ENCODE measurements at regions not wholly inside any gene's neighbourhood (a gene's known extent, or its start where the extent isn't known, plus 50 kb on each side); places are given as distances from the start of the nearest gene placed in this dataset.

GRCh38 chr1:72946903-72947499 lies 664.7 kb upstream of the NEGR1 start:
- Histone ChIP-seq H3K79me1 (ENCODE audit: low read depth, low read length) (no peaks in the 10 kb centered on the region), H3K4ac (ENCODE audit: low read length) (no peak overlapping the region)
- DNase-seq (ENCODE audit: low spot score) = no peak

GRCh38 chr1:72942008-72942407 lies 659.7 kb upstream of the NEGR1 start:
- no peak for DNase-seq (ENCODE audit: low spot score)

More at GRCh38 chr1:72946903-72947499, 664.7 kb upstream of the NEGR1 start:
- Histone ChIP-seq H3K9ac (ENCODE audit: low read depth, low read length, poor library complexity) (no peak overlapping the region), H3K23ac (ENCODE audit: low read depth, low read length, poor library complexity) (no peak overlapping the region), H2BK5ac (ENCODE audit: low read length) (no peak overlapping the region), H3K4me3 (ENCODE audit: low read length in 2 of 2) (no peak overlapping the region), H2AFZ (ENCODE audit: low read length) (peak overlapping the region; percentile 44), H2AK5ac (ENCODE audit: low read depth, low read length) (no peak overlapping the region), H4K8ac (ENCODE audit: low read depth, low read length) (no peak overlapping the region), H3K18ac (ENCODE audit: low read length) (no peak overlapping the region), H4K91ac (ENCODE audit: low read depth, low read length, poor library complexity) (no peak overlapping the region), H2BK12ac (ENCODE audit: low read length) (no peak overlapping the region), H3K14ac (ENCODE audit: low read length) (no peak overlapping the region), H2BK15ac (ENCODE audit: low read length) (no peak overlapping the region), H3K27ac (replicated peaks; ENCODE audit: low read length) (no peak overlapping the region), H2BK120ac (ENCODE audit: low read depth, low read length) (no peak overlapping the region), H3K4me2 (ENCODE audit: insufficient read depth, low read length, poor library complexity, severe bottlenecking) (no peak overlapping the region), H3K4me1 (ENCODE audit: control insufficient read depth in 2 of 2, insufficient read depth in 1 of 2, low read depth in 1 of 2, low read length in 2 of 2) (peaks cover 2 to 13% of the 10 kb centered on the region in 2 donors), H3K27me3 (ENCODE audit: control insufficient read depth in 3 of 3, insufficient read depth in 3 of 3, low read depth in 1 of 3, low read length in 3 of 3) (no peaks in the 10 kb centered on the region), H3K9me3 (replicated peaks in 1 of 2; ENCODE audit: control insufficient read depth in 2 of 2, insufficient read depth in 1 of 2, low read depth in 1 of 2, low read length in 2 of 2) (no peaks in the 10 kb centered on the region), H3K36me3 (replicated peaks in 1 of 2; ENCODE audit: control insufficient read depth in 2 of 2, insufficient read depth in 2 of 2, low read length in 2 of 2) (no peaks in the 10 kb centered on the region)
- WGBS, 2 donors (ENCODE audit: extremely low coverage in 2 of 2, insufficient read length in 2 of 2, insufficient replicate concordance in 1 of 2) = no CpG with 5 or more reads among the region's 3 CpGs

GRCh38 chr1:72938408-72938807 lies 656.1 kb upstream of the NEGR1 start:
- no peak overlapping the region for H2AFZ ChIP-seq (ENCODE audit: low read length)
- no peak overlapping the region for H2BK15ac ChIP-seq (ENCODE audit: low read length)
- DNase-seq (ENCODE audit: low spot score) = no peak
- H4K91ac ChIP-seq (ENCODE audit: low read depth, low read length, poor library complexity) = no peak overlapping the region
- no peaks in the 10 kb centered on the region for H3K27me3 ChIP-seq (ENCODE audit: control insufficient read depth in 3 of 3, insufficient read depth in 3 of 3, low read depth in 1 of 3, low read length in 3 of 3)
- H2BK120ac ChIP-seq (ENCODE audit: low read depth, low read length) = no peak overlapping the region
- no peak overlapping the region for H3K4me3 ChIP-seq (ENCODE audit: low read length in 2 of 2)
- no peak overlapping the region for H3K14ac ChIP-seq (ENCODE audit: low read length)
- no peak overlapping the region for H3K9ac ChIP-seq (ENCODE audit: low read depth, low read length, poor library complexity)
- no peaks in the 10 kb centered on the region for H3K9me3 ChIP-seq (replicated peaks in 1 of 2; ENCODE audit: control insufficient read depth in 2 of 2, insufficient read depth in 1 of 2, low read depth in 1 of 2, low read length in 2 of 2)
- no peak overlapping the region for H3K27ac ChIP-seq (replicated peaks; ENCODE audit: low read length)
- no peak overlapping the region for H3K4ac ChIP-seq (ENCODE audit: low read length)
- no peak overlapping the region for H3K23ac ChIP-seq (ENCODE audit: low read depth, low read length, poor library complexity)
- no peak overlapping the region for H4K8ac ChIP-seq (ENCODE audit: low read depth, low read length)
- WGBS, 2 donors (ENCODE audit: extremely low coverage in 2 of 2, insufficient read length in 2 of 2, insufficient replicate concordance in 1 of 2) = no CpG with 5 or more reads among the region's 1 CpG
- H3K36me3 ChIP-seq (replicated peaks in 1 of 2; ENCODE audit: control insufficient read depth in 2 of 2, insufficient read depth in 2 of 2, low read length in 2 of 2) = no peaks in the 10 kb centered on the region
- H3K79me1 ChIP-seq (ENCODE audit: low read depth, low read length) = no peaks in the 10 kb centered on the region
- H2BK12ac ChIP-seq (ENCODE audit: low read length) = no peak overlapping the region
- H2BK5ac ChIP-seq (ENCODE audit: low read length) = no peak overlapping the region
- peaks cover 0 to 3% of the 10 kb centered on the region in 2 donors for H3K4me1 ChIP-seq (ENCODE audit: control insufficient read depth in 2 of 2, insufficient read depth in 1 of 2, low read depth in 1 of 2, low read length in 2 of 2)
- H3K18ac ChIP-seq (ENCODE audit: low read length) = no peak overlapping the region
- no peak overlapping the region for H2AK5ac ChIP-seq (ENCODE audit: low read depth, low read length)
- H3K4me2 ChIP-seq (ENCODE audit: insufficient read depth, low read length, poor library complexity, severe bottlenecking) = no peak overlapping the region

More at GRCh38 chr1:72942008-72942407, 659.7 kb upstream of the NEGR1 start:
- Histone ChIP-seq H3K27me3 (ENCODE audit: control insufficient read depth in 3 of 3, insufficient read depth in 3 of 3, low read depth in 1 of 3, low read length in 3 of 3) (no peaks in the 10 kb centered on the region), H2BK5ac (ENCODE audit: low read length) (no peak overlapping the region), H3K18ac (ENCODE audit: low read length) (no peak overlapping the region), H3K9me3 (replicated peaks in 1 of 2; ENCODE audit: control insufficient read depth in 2 of 2, insufficient read depth in 1 of 2, low read depth in 1 of 2, low read length in 2 of 2) (no peaks in the 10 kb centered on the region), H3K4me2 (ENCODE audit: insufficient read depth, low read length, poor library complexity, severe bottlenecking) (no peak overlapping the region), H3K79me1 (ENCODE audit: low read depth, low read length) (no peaks in the 10 kb centered on the region), H4K8ac (ENCODE audit: low read depth, low read length) (no peak overlapping the region), H3K27ac (replicated peaks; ENCODE audit: low read length) (no peak overlapping the region), H2BK15ac (ENCODE audit: low read length) (no peak overlapping the region), H2BK120ac (ENCODE audit: low read depth, low read length) (no peak overlapping the region), H3K14ac (ENCODE audit: low read length) (no peak overlapping the region), H3K4ac (ENCODE audit: low read length) (no peak overlapping the region), H2AFZ (ENCODE audit: low read length) (peak overlapping the region; percentile 54), H3K9ac (ENCODE audit: low read depth, low read length, poor library complexity) (no peak overlapping the region), H3K4me1 (ENCODE audit: control insufficient read depth in 2 of 2, insufficient read depth in 1 of 2, low read depth in 1 of 2, low read length in 2 of 2) (peaks cover 0 to 6% of the 10 kb centered on the region in 2 donors), H4K91ac (ENCODE audit: low read depth, low read length, poor library complexity) (no peak overlapping the region), H3K36me3 (replicated peaks in 1 of 2; ENCODE audit: control insufficient read depth in 2 of 2, insufficient read depth in 2 of 2, low read length in 2 of 2) (no peaks in the 10 kb centered on the region), H2BK12ac (ENCODE audit: low read length) (no peak overlapping the region), H2AK5ac (ENCODE audit: low read depth, low read length) (no peak overlapping the region), H3K4me3 (ENCODE audit: low read length in 2 of 2) (no peak overlapping the region), H3K23ac (ENCODE audit: low read depth, low read length, poor library complexity) (no peak overlapping the region)
- no CpG with 5 or more reads among the region's 2 CpGs for WGBS, 2 donors (ENCODE audit: extremely low coverage in 2 of 2, insufficient read length in 2 of 2, insufficient replicate concordance in 1 of 2)

- Histone ChIP-seq H2BK5ac (ENCODE audit: low read length) (no peak overlapping the region), H3K36me3 (replicated peaks in 1 of 2; ENCODE audit: control insufficient read depth in 2 of 2, insufficient read depth in 2 of 2, low read length in 2 of 2) (no peaks in the 10 kb centered on the region), H3K18ac (ENCODE audit: low read length) (no peak overlapping the region), H2BK120ac (ENCODE audit: low read depth, low read length) (no peak overlapping the region), H3K27me3 (ENCODE audit: control insufficient read depth in 3 of 3, insufficient read depth in 3 of 3, low read depth in 1 of 3, low read length in 3 of 3) (no peaks in the 10 kb centered on the region), H3K23ac (ENCODE audit: low read depth, low read length, poor library complexity) (no peak overlapping the region), H3K4me1 (ENCODE audit: control insufficient read depth in 2 of 2, insufficient read depth in 1 of 2, low read depth in 1 of 2, low read length in 2 of 2) (peaks cover 0 to 3% of the 10 kb centered on the region in 2 donors), H3K79me1 (ENCODE audit: low read depth, low read length) (no peaks in the 10 kb centered on the region), H2AK5ac (ENCODE audit: low read depth, low read length) (no peak overlapping the region), H3K9ac (ENCODE audit: low read depth, low read length, poor library complexity) (no peak overlapping the region), H2BK15ac (ENCODE audit: low read length) (no peak overlapping the region), H3K4ac (ENCODE audit: low read length) (no peak overlapping the region), H4K91ac (ENCODE audit: low read depth, low read length, poor library complexity) (no peak overlapping the region), H3K4me3 (ENCODE audit: low read length in 2 of 2) (no peak overlapping the region), H3K4me2 (ENCODE audit: insufficient read depth, low read length, poor library complexity, severe bottlenecking) (no peak overlapping the region), H4K8ac (ENCODE audit: low read depth, low read length) (no peak overlapping the region), H2AFZ (ENCODE audit: low read length) (no peak overlapping the region), H3K27ac (replicated peaks; ENCODE audit: low read length) (no peak overlapping the region), H2BK12ac (ENCODE audit: low read length) (no peak overlapping the region), H3K9me3 (replicated peaks in 1 of 2; ENCODE audit: control insufficient read depth in 2 of 2, insufficient read depth in 1 of 2, low read depth in 1 of 2, low read length in 2 of 2) (no peaks in the 10 kb centered on the region), H3K14ac (ENCODE audit: low read length) (no peak overlapping the region)
- no CpG with 5 or more reads among the region's 1 CpG for WGBS, 2 donors (ENCODE audit: extremely low coverage in 2 of 2, insufficient read length in 2 of 2, insufficient replicate concordance in 1 of 2)
- no peak for DNase-seq (ENCODE audit: low spot score)
Measured at GRCh38 chr1:72937905-72938304, 655.6 kb upstream of the NEGR1 start.
